ENCODE measurements at regions not wholly inside any gene's neighbourhood (a gene's known extent, or its start where the extent isn't known, plus 50 kb on each side); places are given as distances from the start of the nearest gene placed in this dataset.

DNA sequence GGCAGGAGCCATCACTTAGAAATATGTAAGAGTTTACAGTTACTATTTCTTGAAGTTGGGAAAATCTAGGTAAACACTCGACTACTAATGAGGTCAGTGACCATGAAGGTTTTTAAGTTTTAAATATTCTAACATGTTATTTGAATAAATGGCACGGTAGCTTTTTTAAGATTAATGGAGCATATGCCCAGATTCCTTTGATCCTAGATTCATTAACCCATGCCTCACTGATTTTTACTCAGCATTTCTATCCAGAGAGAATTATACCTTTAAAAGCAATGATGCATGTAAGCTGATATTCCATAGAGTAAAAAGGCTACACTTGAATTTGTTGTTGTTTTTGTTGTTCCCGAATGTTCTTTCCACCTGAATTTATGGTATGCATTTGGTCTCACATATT, 541.4 kb downstream of the DACH1 start:
- H3K27me3 ChIP-seq (ENCODE audit: insufficient read depth, low read depth, low read length): no peaks in the 10 kb centered on the region
- no peaks in the 10 kb centered on the region for H3K79me2 ChIP-seq (replicated peaks; ENCODE audit: insufficient read depth, low read length)
- H3K4me3 ChIP-seq (ENCODE audit: low read length): no peak overlapping the region
- H3K9me3 ChIP-seq (ENCODE audit: low read length): peaks cover 2% of the 10 kb centered on the region
- H3K36me3 ChIP-seq (ENCODE audit: insufficient read depth, low read length): no peaks in the 10 kb centered on the region
- H3K27ac ChIP-seq (ENCODE audit: low read length): no peak overlapping the region
- TF ChIP-seq EZH2 (IDR thresholded peaks at IDR 0.05; ENCODE audit: borderline replicate concordance, insufficient read depth, low read length, poor library complexity, severe bottlenecking) (no peak), RAD21 (conservative IDR thresholded peaks at IDR 0.05) (no peak), MXI1 (conservative IDR thresholded peaks at IDR 0.05; ENCODE audit: poor library complexity, severe bottlenecking) (no peak), SMC3 (conservative IDR thresholded peaks at IDR 0.05; ENCODE audit: poor library complexity) (no peak), EP300 (conservative IDR thresholded peaks at IDR 0.05; ENCODE audit: poor library complexity, severe bottlenecking) (no peak), POLR2AphosphoS5 (IDR thresholded peaks at IDR 0.05) (no peak), TAF1 (IDR thresholded peaks at IDR 0.05; ENCODE audit: low read depth) (no peak)
- TF ChIP-seq, protein P1, sequence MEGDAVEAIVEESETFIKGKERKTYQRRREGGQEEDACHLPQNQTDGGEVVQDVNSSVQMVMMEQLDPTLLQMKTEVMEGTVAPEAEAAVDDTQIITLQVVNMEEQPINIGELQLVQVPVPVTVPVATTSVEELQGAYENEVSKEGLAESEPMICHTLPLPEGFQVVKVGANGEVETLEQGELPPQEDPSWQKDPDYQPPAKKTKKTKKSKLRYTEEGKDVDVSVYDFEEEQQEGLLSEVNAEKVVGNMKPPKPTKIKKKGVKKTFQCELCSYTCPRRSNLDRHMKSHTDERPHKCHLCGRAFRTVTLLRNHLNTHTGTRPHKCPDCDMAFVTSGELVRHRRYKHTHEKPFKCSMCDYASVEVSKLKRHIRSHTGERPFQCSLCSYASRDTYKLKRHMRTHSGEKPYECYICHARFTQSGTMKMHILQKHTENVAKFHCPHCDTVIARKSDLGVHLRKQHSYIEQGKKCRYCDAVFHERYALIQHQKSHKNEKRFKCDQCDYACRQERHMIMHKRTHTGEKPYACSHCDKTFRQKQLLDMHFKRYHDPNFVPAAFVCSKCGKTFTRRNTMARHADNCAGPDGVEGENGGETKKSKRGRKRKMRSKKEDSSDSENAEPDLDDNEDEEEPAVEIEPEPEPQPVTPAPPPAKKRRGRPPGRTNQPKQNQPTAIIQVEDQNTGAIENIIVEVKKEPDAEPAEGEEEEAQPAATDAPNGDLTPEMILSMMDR (IDR thresholded peaks at IDR 0.05; ENCODE audit: poor library complexity, severe bottlenecking): no peak
- TF ChIP-seq, protein P2, sequence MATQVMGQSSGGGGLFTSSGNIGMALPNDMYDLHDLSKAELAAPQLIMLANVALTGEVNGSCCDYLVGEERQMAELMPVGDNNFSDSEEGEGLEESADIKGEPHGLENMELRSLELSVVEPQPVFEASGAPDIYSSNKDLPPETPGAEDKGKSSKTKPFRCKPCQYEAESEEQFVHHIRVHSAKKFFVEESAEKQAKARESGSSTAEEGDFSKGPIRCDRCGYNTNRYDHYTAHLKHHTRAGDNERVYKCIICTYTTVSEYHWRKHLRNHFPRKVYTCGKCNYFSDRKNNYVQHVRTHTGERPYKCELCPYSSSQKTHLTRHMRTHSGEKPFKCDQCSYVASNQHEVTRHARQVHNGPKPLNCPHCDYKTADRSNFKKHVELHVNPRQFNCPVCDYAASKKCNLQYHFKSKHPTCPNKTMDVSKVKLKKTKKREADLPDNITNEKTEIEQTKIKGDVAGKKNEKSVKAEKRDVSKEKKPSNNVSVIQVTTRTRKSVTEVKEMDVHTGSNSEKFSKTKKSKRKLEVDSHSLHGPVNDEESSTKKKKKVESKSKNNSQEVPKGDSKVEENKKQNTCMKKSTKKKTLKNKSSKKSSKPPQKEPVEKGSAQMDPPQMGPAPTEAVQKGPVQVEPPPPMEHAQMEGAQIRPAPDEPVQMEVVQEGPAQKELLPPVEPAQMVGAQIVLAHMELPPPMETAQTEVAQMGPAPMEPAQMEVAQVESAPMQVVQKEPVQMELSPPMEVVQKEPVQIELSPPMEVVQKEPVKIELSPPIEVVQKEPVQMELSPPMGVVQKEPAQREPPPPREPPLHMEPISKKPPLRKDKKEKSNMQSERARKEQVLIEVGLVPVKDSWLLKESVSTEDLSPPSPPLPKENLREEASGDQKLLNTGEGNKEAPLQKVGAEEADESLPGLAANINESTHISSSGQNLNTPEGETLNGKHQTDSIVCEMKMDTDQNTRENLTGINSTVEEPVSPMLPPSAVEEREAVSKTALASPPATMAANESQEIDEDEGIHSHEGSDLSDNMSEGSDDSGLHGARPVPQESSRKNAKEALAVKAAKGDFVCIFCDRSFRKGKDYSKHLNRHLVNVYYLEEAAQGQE (IDR thresholded peaks at IDR 0.05; ENCODE audit: borderline replicate concordance): no peak
- H3K9me2 ChIP-seq (ENCODE audit: insufficient read depth, low read length): no peaks in the 10 kb centered on the region
- H4K20me1 ChIP-seq (ENCODE audit: insufficient read depth): no peaks in the 10 kb centered on the region
- H2AFZ ChIP-seq (ENCODE audit: low read depth, low read length): no peak overlapping the region
- no peak overlapping the region for H3K4me2 ChIP-seq (ENCODE audit: low read length)
- H3K9ac ChIP-seq (ENCODE audit: low read length): no peak overlapping the region
- H3F3A ChIP-seq (ENCODE audit: insufficient read depth, low read length, poor library complexity, severe bottlenecking): no peaks in the 10 kb centered on the region

DNA sequence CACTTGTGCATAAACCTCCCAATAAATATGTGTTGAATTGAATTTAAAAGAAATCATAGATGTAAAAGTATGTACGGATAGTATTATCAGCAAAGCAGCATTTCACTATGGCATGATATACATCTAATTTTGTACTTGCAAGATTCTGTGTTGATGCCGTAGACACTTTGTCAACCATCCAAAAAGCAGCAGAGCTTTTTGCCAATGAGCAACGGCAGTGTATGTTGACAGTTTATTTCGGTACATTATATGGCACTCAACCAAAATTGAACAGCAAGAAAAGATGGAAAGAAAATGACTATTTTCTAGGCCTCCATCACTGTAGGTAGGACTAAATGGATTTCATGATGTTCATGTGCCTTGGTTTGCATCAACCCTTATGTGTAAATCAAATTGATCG, 543.7 kb downstream of the DACH1 start:
- H3K4me3 ChIP-seq (ENCODE audit: low read length): no peak overlapping the region
- TF ChIP-seq MXI1 (conservative IDR thresholded peaks at IDR 0.05; ENCODE audit: poor library complexity, severe bottlenecking) (no peak), TAF1 (IDR thresholded peaks at IDR 0.05; ENCODE audit: low read depth) (no peak), EP300 (conservative IDR thresholded peaks at IDR 0.05; ENCODE audit: poor library complexity, severe bottlenecking) (no peak), RAD21 (conservative IDR thresholded peaks at IDR 0.05) (no peak), EZH2 (IDR thresholded peaks at IDR 0.05; ENCODE audit: borderline replicate concordance, insufficient read depth, low read length, poor library complexity, severe bottlenecking) (no peak), SMC3 (conservative IDR thresholded peaks at IDR 0.05; ENCODE audit: poor library complexity) (no peak), POLR2AphosphoS5 (IDR thresholded peaks at IDR 0.05) (no peak)
- TF ChIP-seq, protein P2 (IDR thresholded peaks at IDR 0.05; ENCODE audit: borderline replicate concordance): no peak
- TF ChIP-seq, protein P1 (IDR thresholded peaks at IDR 0.05; ENCODE audit: poor library complexity, severe bottlenecking): no peak
- H3F3A ChIP-seq (ENCODE audit: insufficient read depth, low read length, poor library complexity, severe bottlenecking): no peaks in the 10 kb centered on the region
- no peaks in the 10 kb centered on the region for H3K79me2 ChIP-seq (replicated peaks; ENCODE audit: insufficient read depth, low read length)
- H3K27me3 ChIP-seq (ENCODE audit: insufficient read depth, low read depth, low read length): no peaks in the 10 kb centered on the region
- H4K20me1 ChIP-seq (ENCODE audit: insufficient read depth): no peaks in the 10 kb centered on the region
- H2AFZ ChIP-seq (ENCODE audit: low read depth, low read length): no peak overlapping the region
- H3K4me2 ChIP-seq (ENCODE audit: low read length): no peak overlapping the region
- no peaks in the 10 kb centered on the region for H3K9me2 ChIP-seq (ENCODE audit: insufficient read depth, low read length)
- H3K36me3 ChIP-seq (ENCODE audit: insufficient read depth, low read length): no peaks in the 10 kb centered on the region
- H3K9ac ChIP-seq (ENCODE audit: low read length): no peak overlapping the region
- H3K9me3 ChIP-seq (ENCODE audit: low read length): peaks cover 3% of the 10 kb centered on the region
- H3K27ac ChIP-seq (ENCODE audit: low read length): no peak overlapping the region

Measured in neural cell (in vitro differentiated cells).